ENCODE measurements at regions not wholly inside any gene's neighbourhood (a gene's known extent, or its start where the extent isn't known, plus 50 kb on each side); places are given as distances from the start of the nearest gene placed in this dataset.

GRCh38 chr5:125341436-125341835, 595.0 kb upstream of the ZNF608 start:
- Histone ChIP-seq H3K14ac (ENCODE audit: low read length) (no peak overlapping the region), H3K36me3 (ENCODE audit: control insufficient read depth in 1 of 2, insufficient read depth in 2 of 2, low read length in 2 of 2) (no peaks in the 10 kb centered on the region), H3K27me3 (ENCODE audit: insufficient read depth, low read length) (no peaks in the 10 kb centered on the region), H3K18ac (ENCODE audit: low read length) (no peak overlapping the region), H3K4me2 (ENCODE audit: low read length) (no peak overlapping the region), H2BK12ac (ENCODE audit: low read length) (no peak overlapping the region), H4K91ac (ENCODE audit: low read depth, low read length) (no peak overlapping the region), H2AFZ (ENCODE audit: insufficient read depth, low read length, poor library complexity) (no peak overlapping the region), H3K79me1 (ENCODE audit: low read length) (no peaks in the 10 kb centered on the region), H2BK5ac (ENCODE audit: low read depth, low read length, poor library complexity) (no peak overlapping the region), H4K8ac (ENCODE audit: low read depth, low read length) (no peak overlapping the region), H2AK5ac (ENCODE audit: low read length) (no peak overlapping the region), H3K9me3 (ENCODE audit: insufficient read depth, low read depth, low read length) (peaks cover 3% of the 10 kb centered on the region), H2BK120ac (ENCODE audit: insufficient read depth, low read length, poor library complexity) (no peak overlapping the region), H3K27ac (ENCODE audit: low read depth, low read length) (no peak overlapping the region), H4K12ac (ENCODE audit: low read depth, low read length) (no peak overlapping the region), H3K9ac (ENCODE audit: low read length) (no peak overlapping the region), H3K4ac (ENCODE audit: low read depth, low read length) (no peak overlapping the region), H3K23ac (ENCODE audit: low read length) (no peak overlapping the region), H3K4me3 (ENCODE audit: low read depth, low read length) (no peak overlapping the region), H3K79me2 (ENCODE audit: control insufficient read depth, insufficient read depth, low read length, poor library complexity) (no peaks in the 10 kb centered on the region), H3K4me1 (ENCODE audit: control insufficient read depth in 1 of 2, insufficient read depth in 2 of 2, low read length in 2 of 2) (peaks cover 0 to 2% of the 10 kb centered on the region in 2 experiments)
- WGBS (ENCODE audit: extremely low coverage, insufficient coverage, insufficient read length): 73% methylated on average over 1 of the region's 1 CpG
- no peak for DNase-seq

GRCh38 chr5:125343015-125343414, 596.6 kb upstream of the ZNF608 start:
- peak in 1 of 2 donors; percentile 12 for DNase-seq
- WGBS (ENCODE audit: extremely low coverage, insufficient coverage, insufficient read length): no CpG with 5 or more reads among the region's 2 CpGs
- Histone ChIP-seq H3K4me3 (ENCODE audit: low read depth, low read length) (no peak overlapping the region), H3K36me3 (ENCODE audit: control insufficient read depth in 1 of 2, insufficient read depth in 2 of 2, low read length in 2 of 2) (no peaks in the 10 kb centered on the region), H3K23ac (ENCODE audit: low read length) (no peak overlapping the region), H3K18ac (ENCODE audit: low read length) (no peak overlapping the region), H3K9ac (ENCODE audit: low read length) (no peak overlapping the region), H3K79me2 (ENCODE audit: control insufficient read depth, insufficient read depth, low read length, poor library complexity) (no peaks in the 10 kb centered on the region), H2AK5ac (ENCODE audit: low read length) (no peak overlapping the region), H3K4me1 (ENCODE audit: control insufficient read depth in 1 of 2, insufficient read depth in 2 of 2, low read length in 2 of 2) (peaks cover 3 to 4% of the 10 kb centered on the region in 2 experiments), H4K12ac (ENCODE audit: low read depth, low read length) (no peak overlapping the region), H2BK5ac (ENCODE audit: low read depth, low read length, poor library complexity) (no peak overlapping the region), H2BK12ac (ENCODE audit: low read length) (no peak overlapping the region), H3K9me3 (ENCODE audit: insufficient read depth, low read depth, low read length) (peaks cover 3% of the 10 kb centered on the region), H2BK120ac (ENCODE audit: insufficient read depth, low read length, poor library complexity) (no peak overlapping the region), H3K4ac (ENCODE audit: low read depth, low read length) (no peak overlapping the region), H3K27ac (ENCODE audit: low read depth, low read length) (no peak overlapping the region), H2AFZ (ENCODE audit: insufficient read depth, low read length, poor library complexity) (no peak overlapping the region), H4K8ac (ENCODE audit: low read depth, low read length) (no peak overlapping the region), H3K4me2 (ENCODE audit: low read length) (no peak overlapping the region), H3K79me1 (ENCODE audit: low read length) (no peaks in the 10 kb centered on the region), H4K91ac (ENCODE audit: low read depth, low read length) (no peak overlapping the region), H3K27me3 (ENCODE audit: insufficient read depth, low read length) (no peaks in the 10 kb centered on the region), H3K14ac (ENCODE audit: low read length) (no peak overlapping the region)

- no peak overlapping the region for H2AK5ac ChIP-seq (ENCODE audit: low read length)
- H3K4me3 ChIP-seq (ENCODE audit: low read depth, low read length): no peak overlapping the region
- H3K14ac ChIP-seq (ENCODE audit: low read length): no peak overlapping the region
- H3K36me3 ChIP-seq (ENCODE audit: control insufficient read depth in 1 of 2, insufficient read depth in 2 of 2, low read length in 2 of 2): no peaks in the 10 kb centered on the region
- H3K4me2 ChIP-seq (ENCODE audit: low read length): no peak overlapping the region
- no CpG with 5 or more reads among the region's 5 CpGs for WGBS (ENCODE audit: extremely low coverage, insufficient coverage, insufficient read length)
- H3K23ac ChIP-seq (ENCODE audit: low read length): no peak overlapping the region
- H3K9ac ChIP-seq (ENCODE audit: low read length): no peak overlapping the region
- H3K18ac ChIP-seq (ENCODE audit: low read length): no peak overlapping the region
- no peaks in the 10 kb centered on the region for H3K79me1 ChIP-seq (ENCODE audit: low read length)
- H2BK5ac ChIP-seq (ENCODE audit: low read depth, low read length, poor library complexity): no peak overlapping the region
- no peak overlapping the region for H2BK120ac ChIP-seq (ENCODE audit: insufficient read depth, low read length, poor library complexity)
- H4K12ac ChIP-seq (ENCODE audit: low read depth, low read length): no peak overlapping the region
- no peak overlapping the region for H3K27ac ChIP-seq (ENCODE audit: low read depth, low read length)
- no peak overlapping the region for H4K8ac ChIP-seq (ENCODE audit: low read depth, low read length)
- no peak overlapping the region for H2AFZ ChIP-seq (ENCODE audit: insufficient read depth, low read length, poor library complexity)
- peak overlapping the region; percentile 45 for H2BK12ac ChIP-seq (ENCODE audit: low read length)
- H3K27me3 ChIP-seq (ENCODE audit: insufficient read depth, low read length): no peaks in the 10 kb centered on the region
- no peak for DNase-seq
- peaks cover 4 to 11% of the 10 kb centered on the region in 2 experiments for H3K4me1 ChIP-seq (ENCODE audit: control insufficient read depth in 1 of 2, insufficient read depth in 2 of 2, low read length in 2 of 2)
- H3K4ac ChIP-seq (ENCODE audit: low read depth, low read length): no peak overlapping the region
- peaks cover 3% of the 10 kb centered on the region for H3K9me3 ChIP-seq (ENCODE audit: insufficient read depth, low read depth, low read length)
- H4K91ac ChIP-seq (ENCODE audit: low read depth, low read length): no peak overlapping the region
- H3K79me2 ChIP-seq (ENCODE audit: control insufficient read depth, insufficient read depth, low read length, poor library complexity): no peaks in the 10 kb centered on the region
These were observed 599.9 kb upstream of the ZNF608 start for GRCh38 chr5:125346316-125346715.

- H3K18ac ChIP-seq (ENCODE audit: low read length): no peak overlapping the region
- H3K23ac ChIP-seq (ENCODE audit: low read length): no peak overlapping the region
- H4K91ac ChIP-seq (ENCODE audit: low read depth, low read length): no peak overlapping the region
- no peak overlapping the region for H4K12ac ChIP-seq (ENCODE audit: low read depth, low read length)
- no peak overlapping the region for H3K4ac ChIP-seq (ENCODE audit: low read depth, low read length)
- no peak overlapping the region for H2AK5ac ChIP-seq (ENCODE audit: low read length)
- H2AFZ ChIP-seq (ENCODE audit: insufficient read depth, low read length, poor library complexity): no peak overlapping the region
- no peaks in the 10 kb centered on the region for H3K79me1 ChIP-seq (ENCODE audit: low read length)
- no peak overlapping the region for H3K4me3 ChIP-seq (ENCODE audit: low read depth, low read length)
- DNase-seq: no peak
- H2BK5ac ChIP-seq (ENCODE audit: low read depth, low read length, poor library complexity): no peak overlapping the region
- H4K8ac ChIP-seq (ENCODE audit: low read depth, low read length): no peak overlapping the region
- peaks cover 3% of the 10 kb centered on the region for H3K9me3 ChIP-seq (ENCODE audit: insufficient read depth, low read depth, low read length)
- no peak overlapping the region for H3K9ac ChIP-seq (ENCODE audit: low read length)
- peaks cover 4 to 9% of the 10 kb centered on the region in 2 experiments for H3K4me1 ChIP-seq (ENCODE audit: control insufficient read depth in 1 of 2, insufficient read depth in 2 of 2, low read length in 2 of 2)
- no peaks in the 10 kb centered on the region for H3K27me3 ChIP-seq (ENCODE audit: insufficient read depth, low read length)
- no peaks in the 10 kb centered on the region for H3K36me3 ChIP-seq (ENCODE audit: control insufficient read depth in 1 of 2, insufficient read depth in 2 of 2, low read length in 2 of 2)
- H2BK120ac ChIP-seq (ENCODE audit: insufficient read depth, low read length, poor library complexity): no peak overlapping the region
- peak overlapping the region; percentile 22 for H3K4me2 ChIP-seq (ENCODE audit: low read length)
- no peaks in the 10 kb centered on the region for H3K79me2 ChIP-seq (ENCODE audit: control insufficient read depth, insufficient read depth, low read length, poor library complexity)
- no peak overlapping the region for H2BK12ac ChIP-seq (ENCODE audit: low read length)
- WGBS (ENCODE audit: extremely low coverage, insufficient coverage, insufficient read length): no CpG with 5 or more reads among the region's 11 CpGs
- no peak overlapping the region for H3K14ac ChIP-seq (ENCODE audit: low read length)
- H3K27ac ChIP-seq (ENCODE audit: low read depth, low read length): peak overlapping the region; percentile 3
These were observed 601.8 kb upstream of the ZNF608 start for GRCh38 chr5:125348221-125348692.
